NCI-H69 (cell line): ENCODE measurements at regions not wholly inside any gene's neighbourhood (a gene's known extent, or its start where the extent isn't known, plus 50 kb on each side); places are given as distances from the start of the nearest gene placed in this dataset.
A peak's percentile ranks its signal among the peaks of the same experiment; 100 is the strongest.

Experiments used
- DNase-seq: peaks from one replicate; lab custom pipeline; 2025; lab: John Stamatoyannopoulos, UW

GRCh38 chr11:127330044-127330443 is 329.5 kb upstream of the KIRREL3 start:
- DNase-seq = no peak

- no peak for DNase-seq
Observed at GRCh38 chr11:127308291-127308690, 307.7 kb upstream of the KIRREL3 start.

- no peak for DNase-seq
Observed at GRCh38 chr11:127307700-127308099, 307.1 kb upstream of the KIRREL3 start.

- DNase-seq = no peak
Observed at GRCh38 chr11:127304634-127305033, 304.1 kb upstream of the KIRREL3 start.

GRCh38 chr11:127288926-127289325 is 288.4 kb upstream of the KIRREL3 start:
- no peak for DNase-seq

GRCh38 chr11:127281534-127281933 is 281.0 kb upstream of the KIRREL3 start:
- no peak for DNase-seq

GRCh38 chr11:127275774-127276173 is 275.2 kb upstream of the KIRREL3 start:
- DNase-seq = no peak

GRCh38 chr11:127274328-127274676 is 273.7 kb upstream of the KIRREL3 start:
- peak; percentile 59 for DNase-seq

- peak; percentile 24 for DNase-seq
Observed at GRCh38 chr11:127273593-127274327, 273.2 kb upstream of the KIRREL3 start.

GRCh38 chr11:127270851-127271250 is 270.3 kb upstream of the KIRREL3 start:
- DNase-seq = no peak

GRCh38 chr11:127269911-127270310 is 269.3 kb upstream of the KIRREL3 start:
- DNase-seq = no peak

GRCh38 chr11:127268932-127269331 is 268.4 kb upstream of the KIRREL3 start:
- DNase-seq = no peak

GRCh38 chr11:127268521-127268920 is 268.0 kb upstream of the KIRREL3 start:
- DNase-seq = no peak

- peak; percentile 47 for DNase-seq
Observed at GRCh38 chr11:127259102-127259501, 258.5 kb upstream of the KIRREL3 start.

GRCh38 chr11:127255209-127255608 is 254.6 kb upstream of the KIRREL3 start:
- no peak for DNase-seq

- DNase-seq = no peak
Observed at GRCh38 chr11:127252321-127252720, 251.8 kb upstream of the KIRREL3 start.

- no peak for DNase-seq
Observed at GRCh38 chr11:127249576-127249975, 249.0 kb upstream of the KIRREL3 start.

GRCh38 chr11:127248476-127248875 is 247.9 kb upstream of the KIRREL3 start:
- peak; percentile 47 for DNase-seq

GRCh38 chr11:127247261-127247851 is 246.8 kb upstream of the KIRREL3 start:
- DNase-seq = peak; percentile 99

GRCh38 chr11:127242676-127243075 is 242.1 kb upstream of the KIRREL3 start:
- DNase-seq = peak; percentile 75

GRCh38 chr11:127238321-127238720 is 237.8 kb upstream of the KIRREL3 start:
- peak; percentile 66 for DNase-seq

- peak; percentile 40 for DNase-seq
Observed at GRCh38 chr11:127236776-127237175, 236.2 kb upstream of the KIRREL3 start.

- DNase-seq = peak; percentile 93
Observed at GRCh38 chr11:127233998-127234397, 233.4 kb upstream of the KIRREL3 start.

GRCh38 chr11:127230392-127230791 is 229.8 kb upstream of the KIRREL3 start:
- DNase-seq = no peak
